Osteocyte (in vitro differentiated cells): ENCODE measurements at regions not wholly inside any gene's neighbourhood (a gene's known extent, or its start where the extent isn't known, plus 50 kb on each side); places are given as distances from the start of the nearest gene placed in this dataset.

Experiments
- DNase-seq: peaks from one replicate; pipeline ENCODE4 v3.0.0; 2021; ENCODE audit warnings: mixed read lengths; ENCODE audit not compliant: unreplicated experiment; ENCODE audit errors: extremely low spot score
- H3K27ac Mint-ChIP-seq: one replicate; pipeline ENCODE4 v1.8.0; 2021; ENCODE audit warnings: mild to moderate bottlenecking, mixed read lengths; ENCODE audit not compliant: unreplicated experiment
- H3K27me3 Mint-ChIP-seq: one replicate; pipeline ENCODE4 v1.8.0; 2021; ENCODE audit warnings: mixed read lengths; ENCODE audit not compliant: unreplicated experiment
- H3K36me3 Mint-ChIP-seq: one replicate; pipeline ENCODE4 v1.8.0; 2021; ENCODE audit warnings: mixed read lengths; ENCODE audit not compliant: unreplicated experiment
- H3K4me1 Mint-ChIP-seq: one replicate; pipeline ENCODE4 v1.8.0; 2021; ENCODE audit warnings: mixed read lengths; ENCODE audit not compliant: unreplicated experiment
- H3K4me3 Mint-ChIP-seq: one replicate; pipeline ENCODE4 v1.8.0; 2021; ENCODE audit warnings: mild to moderate bottlenecking, moderate library complexity, mixed read lengths; ENCODE audit not compliant: unreplicated experiment
- H3K9me3 Mint-ChIP-seq: one replicate; pipeline ENCODE4 v1.8.0; 2021; ENCODE audit warnings: mixed read lengths; ENCODE audit not compliant: unreplicated experiment
- CTCF ChIP-seq: fragments of 200-600 bp; sonication (generic); IDR thresholded peaks from 2 replicates; pipeline ENCODE4 v1.5.0; 2021; ENCODE audit warnings: antibody characterized with exemption, mild to moderate bottlenecking, moderate library complexity

DNA sequence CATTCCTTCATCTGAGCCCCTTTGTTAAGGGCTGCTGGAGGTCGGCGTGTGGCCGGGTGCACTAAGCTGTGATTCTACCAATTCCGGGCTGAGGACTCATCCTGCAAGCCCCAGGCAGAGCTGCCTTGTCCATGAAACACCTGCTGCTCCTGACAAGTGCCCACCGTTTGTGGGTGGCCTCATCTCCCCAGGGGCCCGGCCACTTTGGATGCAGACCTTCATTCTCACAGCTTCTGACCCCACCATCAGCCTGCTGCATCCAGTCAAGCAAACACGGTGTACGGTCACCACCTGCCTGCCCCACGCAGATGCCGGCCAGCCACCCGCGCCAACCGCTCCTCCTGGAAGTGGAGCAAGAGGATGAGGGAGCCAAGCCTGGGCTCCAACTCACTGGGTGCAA lies 382.7 kb downstream of the THBS2 start:
- H3K4me3 Mint-ChIP-seq, result no peak overlapping the region
- DNase-seq, result no peak
- no peak for TF ChIP-seq CTCF
- H3K9me3 Mint-ChIP-seq, result no peaks in the 10 kb centered on the region
- H3K27ac Mint-ChIP-seq, result no peak overlapping the region
- H3K27me3 Mint-ChIP-seq, result peaks cover 25% of the 10 kb centered on the region
- H3K36me3 Mint-ChIP-seq, result no peaks in the 10 kb centered on the region
- H3K4me1 Mint-ChIP-seq, result no peaks in the 10 kb centered on the region

DNA sequence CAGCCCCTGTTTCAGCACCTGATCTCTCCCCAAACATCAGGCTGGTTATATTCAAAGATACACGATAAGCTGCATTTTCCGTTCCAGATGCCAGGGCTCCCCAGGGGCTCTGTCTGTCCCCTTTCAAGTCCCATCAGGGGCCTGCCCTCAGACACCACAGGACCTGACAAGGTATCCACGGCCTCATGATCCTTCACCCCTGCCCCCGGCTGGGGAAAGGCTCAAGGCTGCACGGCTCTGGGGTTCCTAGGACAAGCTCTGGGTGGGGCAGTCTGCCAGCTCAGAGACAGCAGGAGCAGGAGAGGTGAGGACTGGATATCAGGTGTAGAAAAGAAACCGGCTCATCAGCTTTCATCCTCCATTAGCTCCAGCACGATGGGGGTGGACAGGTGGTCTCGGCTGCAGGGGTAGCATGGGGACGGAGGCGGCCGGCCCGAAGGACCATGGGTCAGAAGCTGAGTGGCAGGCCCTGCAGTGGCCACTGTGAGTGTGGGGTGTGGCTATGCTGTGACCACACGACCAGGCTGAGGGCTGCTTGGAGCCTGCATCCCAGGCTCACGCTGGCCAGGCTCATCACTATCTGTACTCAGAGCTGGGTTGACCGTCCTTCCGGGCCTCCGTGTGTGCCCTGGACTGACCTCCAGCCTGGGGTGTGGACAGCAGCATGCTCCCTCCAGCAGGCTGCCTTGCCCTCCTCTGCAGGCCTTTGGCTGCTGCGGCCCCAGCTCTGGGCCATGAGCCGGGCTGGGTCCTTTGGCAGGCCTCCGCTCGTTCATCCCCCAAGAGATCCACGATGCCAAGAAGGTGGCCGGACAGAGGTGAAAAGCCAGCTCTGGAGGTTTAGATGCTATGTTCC lies 386.2 kb downstream of the THBS2 start:
- H3K27me3 Mint-ChIP-seq, result peaks cover 34% of the 10 kb centered on the region
- TF ChIP-seq CTCF, result no peak
- no peak overlapping the region for H3K4me3 Mint-ChIP-seq
- no peaks in the 10 kb centered on the region for H3K36me3 Mint-ChIP-seq
- H3K27ac Mint-ChIP-seq, result no peak overlapping the region
- no peak for DNase-seq
- H3K9me3 Mint-ChIP-seq, result no peaks in the 10 kb centered on the region
- H3K4me1 Mint-ChIP-seq, result no peaks in the 10 kb centered on the region

- no peak overlapping the region for H3K4me3 Mint-ChIP-seq
- no peak for TF ChIP-seq CTCF
- DNase-seq, result no peak
- peaks cover 35% of the 10 kb centered on the region for H3K27me3 Mint-ChIP-seq
- no peaks in the 10 kb centered on the region for H3K4me1 Mint-ChIP-seq
- no peaks in the 10 kb centered on the region for H3K36me3 Mint-ChIP-seq
- H3K9me3 Mint-ChIP-seq, result no peaks in the 10 kb centered on the region
- no peak overlapping the region for H3K27ac Mint-ChIP-seq
Observed at GRCh38 chr6:168866534-168866933, 387.1 kb downstream of the THBS2 start.

DNA sequence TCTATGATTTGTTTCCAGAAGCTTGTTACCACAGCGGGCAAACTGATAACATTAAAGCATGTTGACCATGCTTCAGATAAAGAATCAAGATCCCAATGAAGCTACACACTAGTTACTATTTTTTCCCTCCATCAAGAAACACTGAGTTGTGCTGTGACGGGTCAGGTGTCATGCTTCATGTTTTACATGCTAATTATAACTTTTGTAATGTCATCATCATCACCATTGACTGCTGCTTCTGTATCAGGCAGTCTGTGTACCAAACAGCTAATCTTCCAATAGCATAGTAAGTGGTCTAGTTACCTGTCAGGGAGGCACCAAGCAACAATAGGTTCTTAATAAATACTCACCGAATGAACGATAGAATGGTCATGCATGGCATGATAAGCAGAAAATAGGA lies 388.1 kb downstream of the THBS2 start:
- H3K4me3 Mint-ChIP-seq, result no peak overlapping the region
- TF ChIP-seq CTCF, result no peak
- no peak overlapping the region for H3K27ac Mint-ChIP-seq
- no peaks in the 10 kb centered on the region for H3K9me3 Mint-ChIP-seq
- H3K36me3 Mint-ChIP-seq, result no peaks in the 10 kb centered on the region
- H3K4me1 Mint-ChIP-seq, result no peaks in the 10 kb centered on the region
- H3K27me3 Mint-ChIP-seq, result peaks cover 37% of the 10 kb centered on the region
- no peak for DNase-seq

- H3K4me3 Mint-ChIP-seq, result no peak overlapping the region
- H3K9me3 Mint-ChIP-seq, result no peaks in the 10 kb centered on the region
- no peaks in the 10 kb centered on the region for H3K36me3 Mint-ChIP-seq
- peaks cover 42% of the 10 kb centered on the region for H3K27me3 Mint-ChIP-seq
- no peak for TF ChIP-seq CTCF
- H3K4me1 Mint-ChIP-seq, result no peaks in the 10 kb centered on the region
- no peak for DNase-seq
- no peak overlapping the region for H3K27ac Mint-ChIP-seq
Observed at GRCh38 chr6:168864541-168865460, 388.8 kb downstream of the THBS2 start.
